H1 (cell line): ENCODE measurements at regions not wholly inside any gene's neighbourhood (a gene's known extent, or its start where the extent isn't known, plus 50 kb on each side); places are given as distances from the start of the nearest gene placed in this dataset.

Experiments
- CTCF ChIA-PET: fragments of 300-600 bp; sonication (Branson Sonifier 250); formaldehyde crosslinking; loops from one replicate; lab custom pipeline; 2021; ENCODE audit not compliant: partially characterized antibody; lab: Charles Lee
- POLR2A ChIA-PET: fragments of 300-600 bp; sonication (Branson Sonifier 250); formaldehyde crosslinking; loops from one replicate; lab custom pipeline; 2021; ENCODE audit warnings: inconsistent platforms; ENCODE audit not compliant: partially characterized antibody; lab: Charles Lee
- DNase-seq, 2 experiments: peaks; one replicate each; pipeline versions ENCODE4 v3.0.0 to v3.0.0-alpha.2; 2010 to 2022; ENCODE audit warnings: low spot score in 2 of 2, low read depth in 1 of 2, mixed read lengths in 1 of 2
- FAIRE-seq: peaks from 2 replicates; lab custom pipeline; 2011; peaks lifted over from hg19 to GRCh38; lab: Jason Lieb, UNC
- H2AFZ ChIP-seq: 2 replicates; pipeline ENCODE4 v1.8.1; 2012; ENCODE audit warnings: low read length, inconsistent platforms
- H2AK5ac ChIP-seq: 2 replicates; pipeline ENCODE4 v1.6.1; 2013; ENCODE audit warnings: low read depth, low read length
- H2BK120ac ChIP-seq: replicated peaks from 2 replicates; pipeline ENCODE3; 2013; ENCODE audit warnings: low read depth, low read length, inconsistent platforms
- H2BK12ac ChIP-seq: 2 replicates; pipeline ENCODE4 v1.6.1; 2013; ENCODE audit warnings: low read depth, low read length
- H2BK15ac ChIP-seq: 2 replicates; pipeline ENCODE4 v1.6.1; 2013; ENCODE audit warnings: low read length
- H2BK20ac ChIP-seq: 2 replicates; pipeline ENCODE4 v1.6.1; 2013; ENCODE audit warnings: low read length
- H2BK5ac ChIP-seq: 2 replicates; pipeline ENCODE4 v1.6.1; 2013; ENCODE audit warnings: low read depth, low read length
- H3K14ac ChIP-seq: 2 replicates; pipeline ENCODE4 v1.6.1; 2013; ENCODE audit warnings: inconsistent platforms; ENCODE audit not compliant: insufficient read length
- H3K18ac ChIP-seq: 2 replicates; pipeline ENCODE4 v1.6.1; 2013; ENCODE audit warnings: low read length; ENCODE audit errors: extremely low read depth
- H3K23ac ChIP-seq: 2 replicates; pipeline ENCODE4 v1.6.1; 2013; ENCODE audit warnings: inconsistent platforms; ENCODE audit not compliant: insufficient read length
- H3K23me2 ChIP-seq: 2 replicates; pipeline ENCODE4 v1.6.1; 2013; ENCODE audit warnings: low read depth, low read length
- H3K27ac ChIP-seq: 2 replicates; pipeline ENCODE4 v1.6.1; 2011; ENCODE audit warnings: low read depth, low read length, inconsistent platforms
- H3K27me3 ChIP-seq, 4 experiments: replicated peaks in 1 of 4; 1 replicate in 1 of 4; 2 replicates in 3 of 4; pipeline versions ENCODE4 v1.6.1 to v1.8.1; 2011 to 2013; ENCODE audit warnings: low read length in 3 of 4, mild to moderate bottlenecking in 3 of 4, inconsistent platforms in 2 of 4, mixed read lengths in 2 of 4, moderate library complexity in 1 of 4; ENCODE audit not compliant: control insufficient read depth in 3 of 4, insufficient read depth in 3 of 4; ENCODE audit errors: extremely low read depth in 1 of 4
- H3K36me3 ChIP-seq, 4 experiments: 2 replicates each; pipeline versions ENCODE4 v1.6.1 to v1.8.1; 2011 to 2013; ENCODE audit warnings: mild to moderate bottlenecking in 4 of 4, low read length in 3 of 4, moderate library complexity in 2 of 4, control low read depth in 1 of 4, inconsistent platforms in 1 of 4; ENCODE audit not compliant: insufficient read depth in 4 of 4, control insufficient read depth in 2 of 4
- H3K4ac ChIP-seq: replicated peaks from 2 replicates; pipeline ENCODE3; 2013; ENCODE audit warnings: low read length, low read depth, mixed read lengths, inconsistent platforms; ENCODE audit not compliant: insufficient read length
- H3K4me1 ChIP-seq, 4 experiments: replicated peaks in 1 of 4; 1 replicate in 1 of 4; 2 replicates in 3 of 4; pipeline versions ENCODE4 v1.6.1 to v1.8.1; 2011 to 2013; ENCODE audit warnings: low read length in 3 of 4, inconsistent platforms in 2 of 4, mixed read lengths in 1 of 4; ENCODE audit not compliant: insufficient read depth in 4 of 4, control insufficient read depth in 3 of 4
- H3K4me2 ChIP-seq, 2 experiments: 2 replicates each; pipeline versions ENCODE4 v1.6.1 to v1.8.1; 2011 to 2013; ENCODE audit warnings: low read depth in 2 of 2, low read length in 2 of 2, control low read depth in 1 of 2, inconsistent platforms in 1 of 2, mild to moderate bottlenecking in 1 of 2; ENCODE audit not compliant: insufficient read depth in 1 of 2
- H3K4me3 ChIP-seq, 4 experiments: fragments of 200-600, 300-600 bp in 1 of 4; sonication (generic), shearing (Covaris generic), sonication (Bioruptor Twin) in 1 of 4; 2 replicates each; pipeline versions ENCODE4 v1.5.1 to v1.8.1; 2011 to 2016; ENCODE audit warnings: low read length in 4 of 4, low read depth in 3 of 4, control low read depth in 2 of 4, inconsistent platforms in 2 of 4, mild to moderate bottlenecking in 2 of 4, mixed read lengths in 1 of 4, moderate library complexity in 1 of 4; ENCODE audit not compliant: insufficient read depth in 2 of 4; ENCODE audit errors: extremely low read depth in 1 of 4
- H3K56ac ChIP-seq: replicated peaks from 2 replicates; pipeline ENCODE3; 2013; ENCODE audit warnings: low read depth, mild to moderate bottlenecking, mixed read lengths, low read length, inconsistent platforms; ENCODE audit not compliant: insufficient read length
- H3K79me1 ChIP-seq: 2 replicates; pipeline ENCODE4 v1.6.1; 2013; ENCODE audit warnings: low read depth, low read length, control low read depth
- H3K79me2 ChIP-seq, 2 experiments: 2 replicates each; pipeline versions ENCODE4 v1.6.1 to v1.8.1; 2012 to 2013; ENCODE audit warnings: low read length in 2 of 2, mild to moderate bottlenecking in 2 of 2, inconsistent platforms in 1 of 2; ENCODE audit not compliant: insufficient read depth in 2 of 2, control insufficient read depth in 1 of 2
- H3K9ac ChIP-seq, 4 experiments: replicated peaks in 1 of 4; 1 replicate in 1 of 4; 2 replicates in 3 of 4; pipeline versions ENCODE4 v1.6.1 to v1.8.1; 2011 to 2013; ENCODE audit warnings: low read depth in 3 of 4, low read length in 3 of 4, control low read depth in 2 of 4, mild to moderate bottlenecking in 2 of 4, moderate library complexity in 2 of 4, inconsistent platforms in 1 of 4; ENCODE audit errors: extremely low read depth in 1 of 4
- H3K9me3 ChIP-seq, 2 experiments: 2 replicates each; pipeline versions ENCODE4 v1.6.1 to v1.8.1; 2012 to 2013; ENCODE audit warnings: mild to moderate bottlenecking in 2 of 2, moderate library complexity in 2 of 2, control low read depth in 1 of 2, inconsistent platforms in 1 of 2, low read depth in 1 of 2, low read length in 1 of 2, mixed read lengths in 1 of 2; ENCODE audit not compliant: insufficient read depth in 2 of 2
- H4K20me1 ChIP-seq, 2 experiments: replicated peaks in 1 of 2; 2 replicates each; pipeline versions ENCODE3 to v1.8.1; 2011 to 2013; ENCODE audit warnings: inconsistent platforms in 2 of 2, low read length in 2 of 2, mild to moderate bottlenecking in 1 of 2; ENCODE audit not compliant: insufficient read depth in 2 of 2, control insufficient read depth in 1 of 2
- H4K5ac ChIP-seq: 2 replicates; pipeline ENCODE4 v1.6.1; 2013; ENCODE audit warnings: low read length, low read depth, mixed read lengths, inconsistent platforms; ENCODE audit not compliant: insufficient read length
- H4K8ac ChIP-seq: 2 replicates; pipeline ENCODE4 v1.8.0; 2013; ENCODE audit warnings: mild to moderate bottlenecking, moderate library complexity, low read length, inconsistent platforms; ENCODE audit not compliant: insufficient read depth; ENCODE audit errors: extremely low read depth
- H4K91ac ChIP-seq: replicated peaks from 2 replicates; pipeline ENCODE3; 2013; ENCODE audit warnings: low read length, mixed read lengths, inconsistent platforms; ENCODE audit not compliant: insufficient read length
- SP2 ChIP-seq: IDR thresholded peaks from 2 replicates; pipeline ENCODE4 v1.6.1; 2012; ENCODE audit warnings: mild to moderate bottlenecking, low read length, inconsistent platforms
- SP4 ChIP-seq: IDR thresholded peaks from 2 replicates; pipeline ENCODE4 v1.6.1; 2012; ENCODE audit warnings: low read length, inconsistent platforms
- SRF ChIP-seq: IDR thresholded peaks from 2 replicates; pipeline ENCODE4 v1.6.1; 2011; ENCODE audit warnings: mild to moderate bottlenecking, low read depth, low read length, moderate library complexity
- YY1 ChIP-seq: IDR thresholded peaks from 2 replicates; pipeline ENCODE4 v1.6.1; 2011; ENCODE audit warnings: low read depth, mild to moderate bottlenecking, low read length
- WGBS, 2 experiments: shearing (Covaris generic) in 1 of 2; methylation state at CpG; one replicate each; pipeline versions ENCODE4 v1.1.6 to v1.1.7; 2013 to 2015; ENCODE audit warnings: low lambda C conversion rate in 2 of 2, mixed read lengths in 2 of 2, inconsistent platforms in 1 of 2, low coverage in 1 of 2, missing lambda C conversion rate in 1 of 2; ENCODE audit not compliant: insufficient replicate concordance in 2 of 2, insufficient coverage in 1 of 2, insufficient read length in 1 of 2; ENCODE audit errors: extremely low coverage in 1 of 2, missing lambda C conversion rate in 1 of 2; 5-methylcytosine and 5-hydroxymethylcytosine counted together

- DNase-seq = no peak
Observed at GRCh38 chr6:43914272-43915147, 144.5 kb downstream of the VEGFA start.

More at GRCh38 chr6:43914272-43915147, 144.5 kb downstream of the VEGFA start:
- Histone ChIP-seq H4K91ac (no peak overlapping the region), H3K4me2 (no peak overlapping the region), H3K14ac (no peak overlapping the region), H3K4me1 (peaks cover 0 to 17% (median 11%) of the 10 kb centered on the region in 4 experiments; a peak in 6 of 7 replicates), H3K4me3 (no peak overlapping the region), H3K23ac (no peak overlapping the region), H2BK15ac (0 out of 2 replicates have a peak overlapping the region, but pooled peaks have one; percentile 50), H3K9me3 (no peaks in the 10 kb centered on the region), H2BK20ac (0 out of 2 replicates have a peak overlapping the region, but pooled peaks have one; percentile 36), H3K23me2 (no peaks in the 10 kb centered on the region), H4K8ac (no peak overlapping the region), H3K27me3 (no peaks in the 10 kb centered on the region), H3K9ac (peak overlapping the region in 1 of 4 experiments; percentile 7; a peak in 1 of 7 replicates), H3K27ac (no peak overlapping the region; the same call in 1 of the 2 replicates), H4K20me1 (no peaks in the 10 kb centered on the region), H3K36me3 (no peaks in the 10 kb centered on the region), H3K18ac (0 out of 2 replicates have a peak overlapping the region, but pooled peaks have one; percentile 36), H3K79me2 (no peaks in the 10 kb centered on the region), H3K4ac (no peak overlapping the region), H2BK12ac (peak overlapping the region; percentile 33; the same call in 1 of the 2 replicates), H2AFZ (no peak overlapping the region), H4K5ac (no peak overlapping the region), H3K56ac (no peak overlapping the region), H2AK5ac (no peak overlapping the region), H3K79me1 (no peaks in the 10 kb centered on the region), H2BK5ac (no peak overlapping the region), H2BK120ac (no peak overlapping the region)
- TF ChIP-seq SRF = no peak
- no peak for TF ChIP-seq YY1
- TF ChIP-seq SP4 = no peak
- TF ChIP-seq SP2 = no peak
- FAIRE-seq = no peak
- ChIA-PET CTCF (interaction anchor here (0.6 to 6.7 kb wide), 23 partner anchors 10 to 484 kb away, joined by 3 to 42 read pairs (median 4); no protein-coding TSS in a partner anchor), POLR2A (interaction anchor here (0.8 to 4.3 kb wide), 7 partner anchors 10 to 247 kb away, joined by 3 to 23 read pairs (median 3); partner anchors contain the start of gene VEGFA)
- WGBS, 2 experiments = 86% methylated on average over 10 of the region's 11 CpGs; no CpG with 5 or more reads in 1 of the 2 experiments
